MM.1S (cell line): ENCODE measurements at regions not wholly inside any gene's neighbourhood (a gene's known extent, or its start where the extent isn't known, plus 50 kb on each side); places are given as distances from the start of the nearest gene placed in this dataset.

Source experiments
- DNase-seq: peaks from one replicate; pipeline ENCODE4 v3.0.0-alpha.2; 2015
- H2AFZ ChIP-seq: fragments of 300-600 bp; sonication (generic); 2 replicates; pipeline ENCODE4 v1.6.0; 2016; ENCODE audit warnings: antibody characterized with exemption, low read length
- H3F3A ChIP-seq: fragments of 300-600 bp; sonication (generic); 2 replicates; pipeline ENCODE4 v1.6.1; 2016; ENCODE audit warnings: mild to moderate bottlenecking, antibody characterized with exemption, low read length, moderate library complexity, mixed read lengths; ENCODE audit not compliant: insufficient read depth
- H3K27ac ChIP-seq: fragments of 300-600 bp; sonication (generic); 2 replicates; pipeline ENCODE4 v1.5.1; 2016; ENCODE audit warnings: mild to moderate bottlenecking, low read length
- H3K27me3 ChIP-seq: fragments of 300-600 bp; sonication (generic); replicated peaks from 2 replicates; pipeline ENCODE4 v1.6.0; 2016; ENCODE audit warnings: low read length; ENCODE audit not compliant: insufficient read depth
- H3K36me3 ChIP-seq: fragments of 300-600 bp; sonication (generic); replicated peaks from 2 replicates; pipeline ENCODE4 v1.6.1; 2016; ENCODE audit warnings: mild to moderate bottlenecking, low read length, mixed read lengths; ENCODE audit not compliant: insufficient read depth
- H3K4me1 ChIP-seq: fragments of 300-600 bp; sonication (generic); 2 replicates; pipeline ENCODE4 v1.6.1; 2016; ENCODE audit warnings: low read length, mixed read lengths
- H3K4me2 ChIP-seq: fragments of 300-600 bp; sonication (generic); 2 replicates; pipeline ENCODE4 v1.6.0; 2016; ENCODE audit warnings: low read depth, low read length
- H3K4me3 ChIP-seq: fragments of 300-600 bp; sonication (generic); 2 replicates; pipeline ENCODE4 v1.5.1; 2016; ENCODE audit warnings: low read length, mixed read lengths
- H3K79me2 ChIP-seq: fragments of 300-600 bp; sonication (generic); 2 replicates; pipeline ENCODE4 v1.6.1; 2016; ENCODE audit warnings: mixed run types, low read length, mixed read lengths
- H3K9ac ChIP-seq: fragments of 300-600 bp; sonication (generic); 2 replicates; pipeline ENCODE4 v1.6.1; 2016; ENCODE audit warnings: low read length, mixed read lengths
- H3K9me2 ChIP-seq: fragments of 300-600 bp; sonication (generic); replicated peaks from 2 replicates; pipeline ENCODE4 v1.6.1; 2016; ENCODE audit warnings: mild to moderate bottlenecking, low read length, mixed read lengths; ENCODE audit not compliant: insufficient read depth
- H3K9me3 ChIP-seq: fragments of 300-600 bp; sonication (generic); replicated peaks from 2 replicates; pipeline ENCODE4 v1.6.1; 2016; ENCODE audit warnings: mild to moderate bottlenecking, low read length, mixed read lengths; ENCODE audit not compliant: insufficient read depth
- H4K20me1 ChIP-seq: fragments of 300-600 bp; sonication (generic); 2 replicates; pipeline ENCODE4 v1.6.1; 2016; ENCODE audit warnings: mild to moderate bottlenecking, low read length, moderate library complexity, mixed read lengths; ENCODE audit not compliant: insufficient read depth
- EZH2 ChIP-seq: fragments of 300-600 bp; sonication (generic); optimal IDR thresholded peaks from 2 replicates; pipeline ENCODE3; 2017; ENCODE audit warnings: low read depth, mild to moderate bottlenecking, antibody characterized with exemption, low read length, mixed read lengths
- EZH2phosphoT487 ChIP-seq: fragments of 300-600 bp; sonication (generic); IDR thresholded peaks from 2 replicates; pipeline ENCODE4 v1.6.1; 2018; ENCODE audit warnings: antibody characterized with exemption, low read length
- TF ChIP-seq, protein P1 (sequence below): fragments of 300-600 bp; sonication (generic); IDR thresholded peaks from 2 replicates; pipeline ENCODE4 v1.5.1; 2016; ENCODE audit warnings: antibody characterized with exemption, low read length, mixed read lengths

DNA sequence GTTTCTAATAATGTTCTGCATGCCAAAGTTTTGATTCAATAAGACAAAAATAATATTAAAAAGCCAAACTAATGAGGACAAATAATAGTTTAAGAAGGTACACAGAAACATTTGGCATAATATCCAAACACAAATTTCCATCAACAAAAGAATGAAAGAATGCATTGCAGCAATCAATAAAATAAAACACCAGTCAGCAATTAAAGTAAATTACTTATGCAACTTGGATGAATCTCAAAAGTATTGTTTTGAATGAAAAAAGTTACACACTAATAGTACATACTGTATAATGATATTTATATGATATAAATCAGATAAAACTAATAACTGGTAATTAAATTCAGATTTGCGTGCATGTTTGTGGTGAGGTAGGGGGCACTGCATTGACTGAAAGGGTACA is 285.5 kb upstream of the PCDH10 start:
- Histone ChIP-seq H2AFZ (no peak overlapping the region), H3K9me2 (no peaks in the 10 kb centered on the region), H3K4me1 (no peaks in the 10 kb centered on the region), H3K36me3 (no peaks in the 10 kb centered on the region), H3K27ac (no peak overlapping the region), H4K20me1 (no peaks in the 10 kb centered on the region), H3K9ac (no peak overlapping the region), H3K27me3 (no peaks in the 10 kb centered on the region), H3K4me2 (no peak overlapping the region), H3K4me3 (no peak overlapping the region), H3F3A (no peaks in the 10 kb centered on the region), H3K79me2 (no peaks in the 10 kb centered on the region), H3K9me3 (no peaks in the 10 kb centered on the region)
- no peak for TF ChIP-seq EZH2phosphoT487
- TF ChIP-seq, protein P1, sequence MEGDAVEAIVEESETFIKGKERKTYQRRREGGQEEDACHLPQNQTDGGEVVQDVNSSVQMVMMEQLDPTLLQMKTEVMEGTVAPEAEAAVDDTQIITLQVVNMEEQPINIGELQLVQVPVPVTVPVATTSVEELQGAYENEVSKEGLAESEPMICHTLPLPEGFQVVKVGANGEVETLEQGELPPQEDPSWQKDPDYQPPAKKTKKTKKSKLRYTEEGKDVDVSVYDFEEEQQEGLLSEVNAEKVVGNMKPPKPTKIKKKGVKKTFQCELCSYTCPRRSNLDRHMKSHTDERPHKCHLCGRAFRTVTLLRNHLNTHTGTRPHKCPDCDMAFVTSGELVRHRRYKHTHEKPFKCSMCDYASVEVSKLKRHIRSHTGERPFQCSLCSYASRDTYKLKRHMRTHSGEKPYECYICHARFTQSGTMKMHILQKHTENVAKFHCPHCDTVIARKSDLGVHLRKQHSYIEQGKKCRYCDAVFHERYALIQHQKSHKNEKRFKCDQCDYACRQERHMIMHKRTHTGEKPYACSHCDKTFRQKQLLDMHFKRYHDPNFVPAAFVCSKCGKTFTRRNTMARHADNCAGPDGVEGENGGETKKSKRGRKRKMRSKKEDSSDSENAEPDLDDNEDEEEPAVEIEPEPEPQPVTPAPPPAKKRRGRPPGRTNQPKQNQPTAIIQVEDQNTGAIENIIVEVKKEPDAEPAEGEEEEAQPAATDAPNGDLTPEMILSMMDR: no peak
- no peak for TF ChIP-seq EZH2
- no peak for DNase-seq

DNA sequence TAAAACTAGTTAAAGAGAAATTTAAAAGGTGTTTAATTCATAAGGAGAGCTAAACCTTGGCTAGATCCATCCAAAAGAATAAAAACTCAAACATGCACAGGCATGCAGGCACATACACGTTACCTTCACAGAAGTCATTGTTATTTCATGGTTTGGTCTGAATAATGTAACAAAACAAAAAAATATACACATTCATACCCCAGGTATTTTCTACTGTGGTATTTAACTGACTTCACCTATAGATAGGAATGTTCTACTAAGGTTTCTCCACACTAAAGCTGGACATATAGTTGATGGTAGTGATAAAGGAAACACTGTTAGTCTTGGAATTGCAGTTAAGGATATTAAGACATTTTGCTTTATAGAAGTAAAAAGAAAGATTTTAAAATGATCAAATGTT is 283.6 kb upstream of the PCDH10 start:
- Histone ChIP-seq H3K4me3 (no peak overlapping the region), H3K27ac (no peak overlapping the region), H3K4me1 (no peaks in the 10 kb centered on the region), H3K36me3 (no peaks in the 10 kb centered on the region), H3K9me3 (no peaks in the 10 kb centered on the region), H3K9me2 (no peaks in the 10 kb centered on the region), H3K27me3 (no peaks in the 10 kb centered on the region), H4K20me1 (no peaks in the 10 kb centered on the region), H2AFZ (no peak overlapping the region), H3K79me2 (no peaks in the 10 kb centered on the region), H3K4me2 (no peak overlapping the region), H3K9ac (no peak overlapping the region), H3F3A (no peaks in the 10 kb centered on the region)
- DNase-seq: no peak
- TF ChIP-seq, protein P1: no peak
- TF ChIP-seq EZH2 (no peak), EZH2phosphoT487 (no peak)

DNA sequence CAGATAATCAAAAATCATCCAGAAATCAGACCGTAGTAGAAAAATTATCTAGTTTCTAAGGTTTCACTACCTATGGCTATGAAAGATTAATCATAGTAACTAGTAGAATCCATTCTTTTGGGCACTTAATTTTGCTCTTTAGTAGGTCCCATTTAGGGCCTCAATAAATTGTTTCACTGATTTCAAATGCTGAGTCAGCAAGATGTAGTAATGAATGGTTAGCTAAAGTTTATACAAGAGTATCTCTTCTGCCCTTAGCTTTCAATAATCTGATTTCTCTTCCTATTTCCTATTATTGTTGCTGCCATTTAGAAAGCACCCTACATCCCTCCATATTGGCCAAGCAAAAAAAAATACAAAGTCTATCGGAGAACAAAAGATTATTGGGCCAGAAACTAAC is 283.2 kb upstream of the PCDH10 start:
- H3K79me2 ChIP-seq: no peaks in the 10 kb centered on the region
- H3K36me3 ChIP-seq: no peaks in the 10 kb centered on the region
- H3K4me1 ChIP-seq: no peaks in the 10 kb centered on the region
- no peaks in the 10 kb centered on the region for H3F3A ChIP-seq
- no peaks in the 10 kb centered on the region for H3K9me2 ChIP-seq
- no peak for DNase-seq
- H4K20me1 ChIP-seq: no peaks in the 10 kb centered on the region
- TF ChIP-seq EZH2phosphoT487 (no peak), EZH2 (no peak)
- TF ChIP-seq, protein P1: no peak
- no peak overlapping the region for H3K4me3 ChIP-seq
- H3K27ac ChIP-seq: no peak overlapping the region
- H3K27me3 ChIP-seq: no peaks in the 10 kb centered on the region
- no peaks in the 10 kb centered on the region for H3K9me3 ChIP-seq
- H3K9ac ChIP-seq: no peak overlapping the region
- no peak overlapping the region for H2AFZ ChIP-seq
- no peak overlapping the region for H3K4me2 ChIP-seq
